ENCODE measurements at regions not wholly inside any gene's neighbourhood (a gene's known extent, or its start where the extent isn't known, plus 50 kb on each side); places are given as distances from the start of the nearest gene placed in this dataset.

- in situ Hi-C loops (cut with MboI; ENCODE audit: low sequenced_read_pairs in 4 of 4) = no loop called here
- Histone ChIP-seq H3K27me3 (peaks cover 0 to 6% (median 0%) of the 10 kb centered on the region in 3 donors), H3K9me3 (no peaks in the 10 kb centered on the region), H3K4me1 (no peaks in the 10 kb centered on the region), H3K4me3 (no peak overlapping the region), H3K36me3 (no peaks in the 10 kb centered on the region), H3K27ac (no peak overlapping the region)
- intact Hi-C loops (cut with DNase I; ENCODE audit: low total_unique reads) = no loop called here
- no peak for ATAC-seq
- no peak for DNase-seq
- no peak for TF ChIP-seq POLR2A (IDR thresholded peaks at IDR 0.05)
- TF ChIP-seq CTCF (IDR thresholded peaks at IDR 0.05 in 4 of 5, conservative IDR thresholded peaks at IDR 0.05 in 1 of 5) = no peak
Measured at GRCh38 chr22:27456696-27457503, 344.7 kb downstream of the MN1 start.

- Histone ChIP-seq H3K27me3 (peaks cover 0 to 6% (median 2%) of the 10 kb centered on the region in 3 donors), H3K4me1 (no peaks in the 10 kb centered on the region), H3K4me3 (no peak overlapping the region), H3K27ac (no peak overlapping the region), H3K36me3 (no peaks in the 10 kb centered on the region), H3K9me3 (no peaks in the 10 kb centered on the region)
- in situ Hi-C loops (cut with MboI; ENCODE audit: low sequenced_read_pairs in 4 of 4) (no loop called here), intact Hi-C loops (cut with DNase I; ENCODE audit: low total_unique reads) (loop anchor here (10.0 kb wide), 1 partner anchor 115 kb away; no protein-coding TSS in a partner anchor)
- ATAC-seq = no peak
- DNase-seq = no peak
- TF ChIP-seq CTCF (IDR thresholded peaks at IDR 0.05 in 4 of 5, conservative IDR thresholded peaks at IDR 0.05 in 1 of 5) (no peak), POLR2A (IDR thresholded peaks at IDR 0.05) (no peak)
Measured at GRCh38 chr22:27459999-27460398, 341.6 kb downstream of the MN1 start.

- peaks cover 0 to 6% (median 2%) of the 10 kb centered on the region in 3 donors for H3K27me3 ChIP-seq
- TF ChIP-seq CTCF (IDR thresholded peaks at IDR 0.05 in 4 of 5, conservative IDR thresholded peaks at IDR 0.05 in 1 of 5) (no peak), POLR2A (IDR thresholded peaks at IDR 0.05) (no peak)
- H3K27ac ChIP-seq = no peak overlapping the region
- in situ Hi-C loops (cut with MboI; ENCODE audit: low sequenced_read_pairs in 4 of 4) (no loop called here), intact Hi-C loops (cut with DNase I; ENCODE audit: low total_unique reads) (loop anchor here (10.0 kb wide), 1 partner anchor 114 kb away; no protein-coding TSS in a partner anchor)
- no peaks in the 10 kb centered on the region for H3K36me3 ChIP-seq
- H3K9me3 ChIP-seq = no peaks in the 10 kb centered on the region
- H3K4me3 ChIP-seq = no peak overlapping the region
- peak in 1 of 2 donors; percentile 29 for DNase-seq
- H3K4me1 ChIP-seq = no peaks in the 10 kb centered on the region
- ATAC-seq = peak in 1 of 2 donors; percentile 35
Measured at GRCh38 chr22:27460591-27461347, 340.8 kb downstream of the MN1 start.

- H3K4me1 ChIP-seq = no peaks in the 10 kb centered on the region
- peaks cover 0 to 6% (median 2%) of the 10 kb centered on the region in 3 donors for H3K27me3 ChIP-seq
- in situ Hi-C loops (cut with MboI; ENCODE audit: low sequenced_read_pairs in 4 of 4) (no loop called here), intact Hi-C loops (cut with DNase I; ENCODE audit: low total_unique reads) (loop anchor here (10.0 kb wide), 1 partner anchor 113 kb away; no protein-coding TSS in a partner anchor)
- H3K36me3 ChIP-seq = no peaks in the 10 kb centered on the region
- TF ChIP-seq CTCF (IDR thresholded peaks at IDR 0.05 in 4 of 5, conservative IDR thresholded peaks at IDR 0.05 in 1 of 5) (no peak), POLR2A (IDR thresholded peaks at IDR 0.05) (no peak)
- H3K4me3 ChIP-seq = no peak overlapping the region
- H3K27ac ChIP-seq = no peak overlapping the region
- DNase-seq = no peak
- no peaks in the 10 kb centered on the region for H3K9me3 ChIP-seq
- ATAC-seq = no peak
Measured at GRCh38 chr22:27461470-27461869, 340.1 kb downstream of the MN1 start.

All from gastrocnemius medialis (tissue), 4 donors.